ENCODE measurements at regions not wholly inside any gene's neighbourhood (a gene's known extent, or its start where the extent isn't known, plus 50 kb on each side); places are given as distances from the start of the nearest gene placed in this dataset.

GRCh38 chr4:129821073-129821472 lies 725.1 kb downstream of the C4orf33 start:
- no peak overlapping the region for H3K4me3 ChIP-seq (ENCODE audit: low read depth, low read length)
- no peak for TF ChIP-seq CTCF (IDR thresholded peaks at IDR 0.05; ENCODE audit: insufficient read depth in 1 of 2, low read depth in 1 of 2, low read length in 1 of 2, severe bottlenecking in 1 of 2, unreplicated experiment in 1 of 2)
- H3K9me3 ChIP-seq = no peaks in the 10 kb centered on the region
- no peak overlapping the region for H3K4me3 Mint-ChIP-seq (ENCODE audit: unreplicated experiment)
- no TSS peak for BruUV-seq (replicated peaks)
- intact Hi-C loops (cut with micrococcal nuclease; ENCODE audit: unreplicated experiment) = no loop called here
- peaks cover 5% of the 10 kb centered on the region for H3K4me1 Mint-ChIP-seq (ENCODE audit: low read depth, unreplicated experiment)
- peaks cover 6% of the 10 kb centered on the region for H3K4me1 ChIP-seq
- ChIA-PET CTCF (no interaction called here), POLR2A (no interaction called here)
- no peaks in the 10 kb centered on the region for H3K27me3 Mint-ChIP-seq (ENCODE audit: insufficient read depth, unreplicated experiment)
- H3K27me3 ChIP-seq (replicated peaks; ENCODE audit: control insufficient read depth, insufficient read depth, low read length) = no peaks in the 10 kb centered on the region
- no peak for DNase-seq
- H3K36me3 ChIP-seq (ENCODE audit: control insufficient read depth, insufficient read depth, low read length) = no peaks in the 10 kb centered on the region
- no peaks in the 10 kb centered on the region for H3K36me3 Mint-ChIP-seq (ENCODE audit: insufficient read depth, unreplicated experiment)
- no peaks in the 10 kb centered on the region for H3K9me3 Mint-ChIP-seq (ENCODE audit: unreplicated experiment)
- no peak overlapping the region for H3K27ac Mint-ChIP-seq (ENCODE audit: unreplicated experiment)

DNA sequence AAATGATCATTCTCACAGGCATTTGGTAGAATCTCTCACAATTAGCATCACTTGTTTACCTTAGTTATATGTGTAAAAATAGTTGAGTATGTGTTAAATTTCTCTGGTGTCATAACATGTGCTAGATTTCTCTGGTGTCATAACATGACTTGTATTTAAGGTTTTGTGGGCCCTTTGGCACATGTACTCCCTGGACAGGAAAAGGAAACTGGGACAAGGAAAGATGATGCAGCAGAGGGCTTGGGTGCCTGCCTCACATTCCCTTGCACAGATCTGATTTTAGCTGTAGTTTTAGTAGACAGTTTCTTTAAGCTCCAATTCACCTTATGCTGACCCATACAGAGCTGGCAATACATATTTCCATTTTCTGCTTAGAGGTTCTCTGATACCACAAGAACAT lies 726.0 kb downstream of the C4orf33 start:
- H3K27me3 Mint-ChIP-seq (ENCODE audit: insufficient read depth, unreplicated experiment) = no peaks in the 10 kb centered on the region
- no peaks in the 10 kb centered on the region for H3K36me3 Mint-ChIP-seq (ENCODE audit: insufficient read depth, unreplicated experiment)
- no peak overlapping the region for H3K4me3 Mint-ChIP-seq (ENCODE audit: unreplicated experiment)
- H3K4me1 ChIP-seq = peaks cover 6% of the 10 kb centered on the region
- intact Hi-C loops (cut with micrococcal nuclease; ENCODE audit: unreplicated experiment) = loop anchor here (1.0 kb wide), 1 partner anchor 15 kb away; no protein-coding TSS in a partner anchor
- DNase-seq = no peak
- H3K36me3 ChIP-seq (ENCODE audit: control insufficient read depth, insufficient read depth, low read length) = no peaks in the 10 kb centered on the region
- CTCF ChIA-PET = no interaction called here
- POLR2A ChIA-PET = no interaction called here
- peak overlapping the region; percentile 16 for H3K27ac Mint-ChIP-seq (ENCODE audit: unreplicated experiment)
- peaks cover 5% of the 10 kb centered on the region for H3K4me1 Mint-ChIP-seq (ENCODE audit: low read depth, unreplicated experiment)
- no peaks in the 10 kb centered on the region for H3K9me3 ChIP-seq
- H3K4me3 ChIP-seq (ENCODE audit: low read depth, low read length) = no peak overlapping the region
- H3K9me3 Mint-ChIP-seq (ENCODE audit: unreplicated experiment) = no peaks in the 10 kb centered on the region
- no peaks in the 10 kb centered on the region for H3K27me3 ChIP-seq (replicated peaks; ENCODE audit: control insufficient read depth, insufficient read depth, low read length)
- BruUV-seq (replicated peaks) = no TSS peak
- no peak for TF ChIP-seq CTCF (IDR thresholded peaks at IDR 0.05; ENCODE audit: insufficient read depth in 1 of 2, low read depth in 1 of 2, low read length in 1 of 2, severe bottlenecking in 1 of 2, unreplicated experiment in 1 of 2)

GRCh38 chr4:129822701-129823100 lies 726.7 kb downstream of the C4orf33 start:
- DNase-seq = peak; percentile 45 to 57
- ChIA-PET CTCF (no interaction called here), POLR2A (no interaction called here)
- Mint-ChIP-seq H3K36me3 (ENCODE audit: insufficient read depth, unreplicated experiment) (no peaks in the 10 kb centered on the region), H3K4me1 (ENCODE audit: low read depth, unreplicated experiment) (peaks cover 5% of the 10 kb centered on the region), H3K27me3 (ENCODE audit: insufficient read depth, unreplicated experiment) (no peaks in the 10 kb centered on the region), H3K4me3 (ENCODE audit: unreplicated experiment) (no peak overlapping the region), H3K27ac (ENCODE audit: unreplicated experiment) (peak overlapping the region; percentile 16), H3K9me3 (ENCODE audit: unreplicated experiment) (no peaks in the 10 kb centered on the region)
- BruUV-seq (replicated peaks) = no TSS peak
- Histone ChIP-seq H3K4me3 (ENCODE audit: low read depth, low read length) (no peak overlapping the region), H3K4me1 (peaks cover 6% of the 10 kb centered on the region), H3K36me3 (ENCODE audit: control insufficient read depth, insufficient read depth, low read length) (no peaks in the 10 kb centered on the region), H3K27me3 (replicated peaks; ENCODE audit: control insufficient read depth, insufficient read depth, low read length) (no peaks in the 10 kb centered on the region), H3K9me3 (no peaks in the 10 kb centered on the region)
- intact Hi-C loops (cut with micrococcal nuclease; ENCODE audit: unreplicated experiment) = loop anchor here (1.0 kb wide), 1 partner anchor 15 kb away; no protein-coding TSS in a partner anchor
- TF ChIP-seq CTCF (IDR thresholded peaks at IDR 0.05; ENCODE audit: insufficient read depth in 1 of 2, low read depth in 1 of 2, low read length in 1 of 2, severe bottlenecking in 1 of 2, unreplicated experiment in 1 of 2) = no peak

All from Caco-2 (cell line).